IMR-90 (cell line): ENCODE measurements at regions not wholly inside any gene's neighbourhood (a gene's known extent, or its start where the extent isn't known, plus 50 kb on each side); places are given as distances from the start of the nearest gene placed in this dataset.

Experiments used
- BHLHE40 ChIP-seq: fragments of 150-350 bp; IDR thresholded peaks from 2 replicates; pipeline ENCODE4 v1.6.1; 2016; ENCODE audit warnings: mild to moderate bottlenecking, low read depth, low read length
- CEBPB ChIP-seq: IDR thresholded peaks from 2 replicates; pipeline ENCODE4 v1.6.1; 2012; ENCODE audit warnings: low read depth, low read length, improper control_type of control experiment
- MAFK ChIP-seq: IDR thresholded peaks from 2 replicates; pipeline ENCODE4 v1.6.1; 2012; ENCODE audit warnings: low read depth, low read length, improper control_type of control experiment
- MAZ ChIP-seq: IDR thresholded peaks from 2 replicates; pipeline ENCODE4 v1.6.1; 2012; ENCODE audit warnings: low read depth, mild to moderate bottlenecking, low read length, improper control_type of control experiment, moderate library complexity, borderline replicate concordance
- MXI1 ChIP-seq: IDR thresholded peaks from 2 replicates; pipeline ENCODE4 v1.6.1; 2012; ENCODE audit warnings: low read depth, mild to moderate bottlenecking, low read length, moderate library complexity, borderline replicate concordance
- POLR2A ChIP-seq: IDR thresholded peaks from 2 replicates; pipeline ENCODE4 v1.6.1; 2012; ENCODE audit warnings: mild to moderate bottlenecking, low read depth, low read length
- RAD21 ChIP-seq: IDR thresholded peaks from 2 replicates; pipeline ENCODE4 v1.6.1; 2012; ENCODE audit warnings: low read length, improper control_type of control experiment
- RCOR1 ChIP-seq: IDR thresholded peaks from 2 replicates; pipeline ENCODE4 v1.6.1; 2012; ENCODE audit warnings: mild to moderate bottlenecking, low read length, improper control_type of control experiment; ENCODE audit not compliant: insufficient replicate concordance
- RFX5 ChIP-seq: IDR thresholded peaks from 2 replicates; pipeline ENCODE4 v1.8.0; 2012; ENCODE audit warnings: low read depth, mild to moderate bottlenecking, low read length, moderate library complexity
- TF ChIP-seq, protein P1 (sequence below): conservative IDR thresholded peaks from 2 replicates; pipeline ENCODE4 v1.5.1; 2012; ENCODE audit warnings: mild to moderate bottlenecking, low read depth, low read length, improper control_type of control experiment
- TF ChIP-seq, protein P2 (sequence below): fragments of 150-350 bp; IDR thresholded peaks from 2 replicates; pipeline ENCODE4 v1.6.1; 2017; ENCODE audit warnings: mild to moderate bottlenecking, antibody characterized with exemption, low read length, low read depth

GRCh38 chr2:208984376-208985090 is 439.3 kb upstream of the MAP2 start:
- TF ChIP-seq, protein P1, sequence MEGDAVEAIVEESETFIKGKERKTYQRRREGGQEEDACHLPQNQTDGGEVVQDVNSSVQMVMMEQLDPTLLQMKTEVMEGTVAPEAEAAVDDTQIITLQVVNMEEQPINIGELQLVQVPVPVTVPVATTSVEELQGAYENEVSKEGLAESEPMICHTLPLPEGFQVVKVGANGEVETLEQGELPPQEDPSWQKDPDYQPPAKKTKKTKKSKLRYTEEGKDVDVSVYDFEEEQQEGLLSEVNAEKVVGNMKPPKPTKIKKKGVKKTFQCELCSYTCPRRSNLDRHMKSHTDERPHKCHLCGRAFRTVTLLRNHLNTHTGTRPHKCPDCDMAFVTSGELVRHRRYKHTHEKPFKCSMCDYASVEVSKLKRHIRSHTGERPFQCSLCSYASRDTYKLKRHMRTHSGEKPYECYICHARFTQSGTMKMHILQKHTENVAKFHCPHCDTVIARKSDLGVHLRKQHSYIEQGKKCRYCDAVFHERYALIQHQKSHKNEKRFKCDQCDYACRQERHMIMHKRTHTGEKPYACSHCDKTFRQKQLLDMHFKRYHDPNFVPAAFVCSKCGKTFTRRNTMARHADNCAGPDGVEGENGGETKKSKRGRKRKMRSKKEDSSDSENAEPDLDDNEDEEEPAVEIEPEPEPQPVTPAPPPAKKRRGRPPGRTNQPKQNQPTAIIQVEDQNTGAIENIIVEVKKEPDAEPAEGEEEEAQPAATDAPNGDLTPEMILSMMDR: no peak
- no peak for TF ChIP-seq MXI1
- TF ChIP-seq CEBPB: no peak
- no peak for TF ChIP-seq RCOR1
- no peak for TF ChIP-seq MAFK
- TF ChIP-seq RAD21: no peak
- TF ChIP-seq BHLHE40: no peak
- TF ChIP-seq POLR2A: no peak
- TF ChIP-seq MAZ: no peak
- TF ChIP-seq, protein P2, sequence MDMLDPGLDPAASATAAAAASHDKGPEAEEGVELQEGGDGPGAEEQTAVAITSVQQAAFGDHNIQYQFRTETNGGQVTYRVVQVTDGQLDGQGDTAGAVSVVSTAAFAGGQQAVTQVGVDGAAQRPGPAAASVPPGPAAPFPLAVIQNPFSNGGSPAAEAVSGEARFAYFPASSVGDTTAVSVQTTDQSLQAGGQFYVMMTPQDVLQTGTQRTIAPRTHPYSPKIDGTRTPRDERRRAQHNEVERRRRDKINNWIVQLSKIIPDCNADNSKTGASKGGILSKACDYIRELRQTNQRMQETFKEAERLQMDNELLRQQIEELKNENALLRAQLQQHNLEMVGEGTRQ: no peak
- TF ChIP-seq RFX5: no peak
